Hepatocyte (in vitro differentiated cells): ENCODE measurements at regions not wholly inside any gene's neighbourhood (a gene's known extent, or its start where the extent isn't known, plus 50 kb on each side); places are given as distances from the start of the nearest gene placed in this dataset.
"Not testable (repeated sequence)": the region's sequence is repeated elsewhere in the genome, so short reads cannot be mapped to it uniquely, and the experiment has no call there.

ENCODE experiments used
- DNase-seq: peaks from one replicate; pipeline ENCODE4 v3.0.0-alpha.2; 2016; ENCODE audit warnings: low spot score
- H2AFZ ChIP-seq: fragments of 200-600 bp; sonication (generic); 2 replicates; pipeline ENCODE4 v1.6.0; 2016; ENCODE audit warnings: antibody characterized with exemption, mild to moderate bottlenecking
- H3K27ac ChIP-seq: fragments of 200-600 bp; sonication (generic); 2 replicates; pipeline ENCODE4 v1.5.1; 2016; ENCODE audit warnings: mild to moderate bottlenecking
- H3K27me3 ChIP-seq: fragments of 200-600 bp; sonication (generic); 2 replicates; pipeline ENCODE4 v1.6.1; 2016
- H3K36me3 ChIP-seq: fragments of 200-600 bp; sonication (generic); replicated peaks from 2 replicates; pipeline ENCODE4 v1.5.1; 2016; ENCODE audit warnings: low read depth; ENCODE audit not compliant: insufficient read depth
- H3K4me1 ChIP-seq: fragments of 200-600 bp; sonication (generic); 2 replicates; pipeline ENCODE4 v1.5.1; 2016; ENCODE audit warnings: mild to moderate bottlenecking, moderate library complexity; ENCODE audit not compliant: insufficient read depth
- H3K4me2 ChIP-seq: fragments of 200-600 bp; sonication (generic); 2 replicates; pipeline ENCODE4 v1.6.0; 2016
- H3K4me3 ChIP-seq: fragments of 200-600 bp; sonication (generic); 2 replicates; pipeline ENCODE4 v1.5.1; 2016; ENCODE audit warnings: mild to moderate bottlenecking
- H3K79me2 ChIP-seq: fragments of 200-600 bp; sonication (generic); 2 replicates; pipeline ENCODE4 v1.6.0; 2017; ENCODE audit warnings: mild to moderate bottlenecking
- H3K9me2 ChIP-seq: fragments of 200-600 bp; sonication (generic); replicated peaks from 2 replicates; pipeline ENCODE4 v1.6.0; 2017; ENCODE audit warnings: mild to moderate bottlenecking; ENCODE audit not compliant: insufficient read depth
- H3K9me3 ChIP-seq: fragments of 200-600 bp; sonication (generic); 2 replicates; pipeline ENCODE4 v1.5.1; 2016; ENCODE audit warnings: low read depth, mild to moderate bottlenecking
- H4K20me1 ChIP-seq: fragments of 200-600 bp; sonication (generic); 2 replicates; pipeline ENCODE4 v1.6.0; 2016; ENCODE audit warnings: mild to moderate bottlenecking; ENCODE audit not compliant: insufficient read depth, poor library complexity, severe bottlenecking
- EZH2 ChIP-seq: fragments of 200-600 bp; sonication (generic); IDR thresholded peaks from 2 replicates; pipeline ENCODE4 v1.6.1; 2016; ENCODE audit warnings: antibody characterized with exemption, mild to moderate bottlenecking, borderline replicate concordance
- EZH2phosphoT487 ChIP-seq: fragments of 200-600 bp; sonication (generic); IDR thresholded peaks from one replicate; pipeline ENCODE4 v1.6.1; 2018; ENCODE audit warnings: antibody characterized with exemption, mild to moderate bottlenecking, low read depth, moderate library complexity; ENCODE audit not compliant: unreplicated experiment, severe bottlenecking
- WGBS: methylation state at CpG from one replicate; pipeline ENCODE4 v1.1.6; 2016; ENCODE audit warnings: low lambda C conversion rate; ENCODE audit errors: missing lambda C conversion rate; 5-methylcytosine and 5-hydroxymethylcytosine counted together
- TF ChIP-seq, protein P1 (sequence below): fragments of 200-600 bp; sonication (generic); IDR thresholded peaks from 2 replicates; pipeline ENCODE4 v1.5.1; 2016; ENCODE audit warnings: antibody characterized with exemption, mild to moderate bottlenecking; ENCODE audit not compliant: poor library complexity

DNA sequence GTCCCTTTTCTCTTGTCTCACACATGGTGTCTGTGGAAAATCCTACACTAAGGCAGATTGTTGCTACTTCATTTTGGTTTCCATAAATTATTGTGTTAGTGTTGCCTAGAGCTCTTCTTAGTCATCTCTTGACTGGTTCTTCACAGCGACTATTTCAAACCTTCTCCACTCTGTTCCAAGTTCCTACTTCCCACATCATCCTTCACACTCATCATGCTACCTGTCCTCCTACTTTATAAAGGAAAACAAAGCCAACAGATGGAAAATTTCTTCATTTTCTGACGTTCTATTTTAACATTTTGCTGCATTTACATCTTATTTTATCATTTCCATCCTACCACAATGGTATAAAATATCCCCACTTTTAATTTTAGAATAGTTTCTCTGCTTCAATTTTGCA is 614.1 kb downstream of the LMO7 start:
- Histone ChIP-seq H2AFZ (no peak overlapping the region), H3K27ac (no peak overlapping the region), H3K27me3 (no peaks in the 10 kb centered on the region), H3K79me2 (no peaks in the 10 kb centered on the region), H4K20me1 (no peaks in the 10 kb centered on the region), H3K9me2 (no peaks in the 10 kb centered on the region), H3K4me2 (no peak overlapping the region), H3K4me3 (no peak overlapping the region), H3K36me3 (no peaks in the 10 kb centered on the region), H3K9me3 (no peaks in the 10 kb centered on the region), H3K4me1 (no peaks in the 10 kb centered on the region)
- no peak for DNase-seq
- WGBS: 78% methylated on average over 2 of the region's 2 CpGs
- no peak for TF ChIP-seq EZH2
- TF ChIP-seq, protein P1, sequence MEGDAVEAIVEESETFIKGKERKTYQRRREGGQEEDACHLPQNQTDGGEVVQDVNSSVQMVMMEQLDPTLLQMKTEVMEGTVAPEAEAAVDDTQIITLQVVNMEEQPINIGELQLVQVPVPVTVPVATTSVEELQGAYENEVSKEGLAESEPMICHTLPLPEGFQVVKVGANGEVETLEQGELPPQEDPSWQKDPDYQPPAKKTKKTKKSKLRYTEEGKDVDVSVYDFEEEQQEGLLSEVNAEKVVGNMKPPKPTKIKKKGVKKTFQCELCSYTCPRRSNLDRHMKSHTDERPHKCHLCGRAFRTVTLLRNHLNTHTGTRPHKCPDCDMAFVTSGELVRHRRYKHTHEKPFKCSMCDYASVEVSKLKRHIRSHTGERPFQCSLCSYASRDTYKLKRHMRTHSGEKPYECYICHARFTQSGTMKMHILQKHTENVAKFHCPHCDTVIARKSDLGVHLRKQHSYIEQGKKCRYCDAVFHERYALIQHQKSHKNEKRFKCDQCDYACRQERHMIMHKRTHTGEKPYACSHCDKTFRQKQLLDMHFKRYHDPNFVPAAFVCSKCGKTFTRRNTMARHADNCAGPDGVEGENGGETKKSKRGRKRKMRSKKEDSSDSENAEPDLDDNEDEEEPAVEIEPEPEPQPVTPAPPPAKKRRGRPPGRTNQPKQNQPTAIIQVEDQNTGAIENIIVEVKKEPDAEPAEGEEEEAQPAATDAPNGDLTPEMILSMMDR: no peak
- TF ChIP-seq EZH2phosphoT487: no peak

- 41% methylated on average over 1 of the region's 1 CpG for WGBS
- no peak overlapping the region for H3K4me2 ChIP-seq
- H2AFZ ChIP-seq: no peak overlapping the region
- no peaks in the 10 kb centered on the region for H3K79me2 ChIP-seq
- H3K4me1 ChIP-seq: no peaks in the 10 kb centered on the region
- DNase-seq: no peak
- H4K20me1 ChIP-seq: no peaks in the 10 kb centered on the region
- no peaks in the 10 kb centered on the region for H3K36me3 ChIP-seq
- H3K27ac ChIP-seq: no peak overlapping the region
- no peaks in the 10 kb centered on the region for H3K9me3 ChIP-seq
- H3K4me3 ChIP-seq: no peak overlapping the region
- TF ChIP-seq EZH2phosphoT487 (no peak), EZH2 (no peak)
- TF ChIP-seq, protein P1: no peak
- no peaks in the 10 kb centered on the region for H3K9me2 ChIP-seq
- no peaks in the 10 kb centered on the region for H3K27me3 ChIP-seq
Observed at GRCh38 chr13:76245920-76246319, 609.8 kb downstream of the LMO7 start.

- 58% methylated on average over 4 of the region's 4 CpGs for WGBS
- H3K27ac ChIP-seq: no peak overlapping the region
- DNase-seq: no peak
- no peaks in the 10 kb centered on the region for H3K27me3 ChIP-seq
- H2AFZ ChIP-seq: no peak overlapping the region
- no peak overlapping the region for H3K4me3 ChIP-seq
- no peaks in the 10 kb centered on the region for H3K79me2 ChIP-seq
- no peaks in the 10 kb centered on the region for H3K36me3 ChIP-seq
- H3K9me2 ChIP-seq: no peaks in the 10 kb centered on the region
- no peak overlapping the region for H3K4me2 ChIP-seq
- no peaks in the 10 kb centered on the region for H3K9me3 ChIP-seq
- no peak for TF ChIP-seq EZH2phosphoT487
- TF ChIP-seq, protein P1: no peak
- no peak for TF ChIP-seq EZH2
- H3K4me1 ChIP-seq: no peaks in the 10 kb centered on the region
- H4K20me1 ChIP-seq: no peaks in the 10 kb centered on the region
Observed at GRCh38 chr13:76245211-76245610, 609.1 kb downstream of the LMO7 start.

DNA sequence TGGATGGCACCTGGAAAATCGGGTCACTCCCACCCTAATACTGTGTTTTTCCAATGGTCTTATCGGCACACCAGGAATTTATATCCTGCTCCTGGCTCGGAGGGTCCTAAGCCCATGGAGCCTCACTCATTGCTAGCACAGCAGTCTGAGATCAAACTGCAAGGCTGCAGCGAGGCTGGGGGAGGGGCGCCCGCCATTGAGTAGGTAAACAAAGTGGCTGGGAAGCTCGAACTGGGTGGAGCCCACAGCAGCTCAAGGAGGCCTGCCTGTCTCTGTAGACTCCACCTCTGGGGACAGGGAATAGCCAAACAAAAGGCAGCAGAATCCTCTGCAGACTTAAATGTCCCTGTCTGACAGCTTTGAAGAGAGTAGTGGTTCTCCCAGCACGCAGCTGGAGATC is 607.0 kb downstream of the LMO7 start:
- H3K27ac ChIP-seq, H3K4me2 ChIP-seq, H3K4me1 ChIP-seq, H3K9me3 ChIP-seq, H3K4me3 ChIP-seq, H3K27me3 ChIP-seq, H2AFZ ChIP-seq, H3K79me2 ChIP-seq, H3K9me2 ChIP-seq, H3K36me3 ChIP-seq, H4K20me1 ChIP-seq, DNase-seq: not testable (repeated sequence)
- 81% methylated on average over 7 of the region's 8 CpGs for WGBS
